Inflammatory macrophage treated with lipopolysaccharide for 4 hours (primary cell): ENCODE measurements at regions not wholly inside any gene's neighbourhood (a gene's known extent, or its start where the extent isn't known, plus 50 kb on each side); places are given as distances from the start of the nearest gene placed in this dataset.
"Not testable (repeated sequence)": the region's sequence is repeated elsewhere in the genome, so short reads cannot be mapped to it uniquely, and the experiment has no call there.

Experiments used
- DNase-seq: peaks from one replicate; pipeline ENCODE4 v3.0.0-alpha.2; 2020

- no peak for DNase-seq
Measured at GRCh38 chr13:50460358-50460757, 383.1 kb downstream of the DLEU7 start.

DNA sequence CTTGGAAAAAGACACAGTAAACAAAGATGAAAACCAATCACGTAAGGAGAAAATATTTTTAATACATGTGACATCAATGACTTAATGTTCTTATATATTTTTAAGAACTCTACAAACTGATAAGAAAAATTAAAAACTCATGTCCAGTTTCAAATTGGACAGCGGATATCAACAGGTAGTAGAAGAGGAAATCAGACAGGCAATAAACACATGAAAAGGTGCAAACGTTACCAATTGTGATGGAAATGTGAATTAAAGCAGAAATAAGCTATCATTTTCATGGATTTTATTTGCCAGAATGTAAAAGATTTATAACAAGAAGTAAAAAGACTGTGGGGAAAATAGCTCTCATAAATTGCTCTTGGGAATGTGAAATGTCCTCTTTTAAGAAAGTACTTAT, 382.3 kb downstream of the DLEU7 start:
- no peak for DNase-seq

DNA sequence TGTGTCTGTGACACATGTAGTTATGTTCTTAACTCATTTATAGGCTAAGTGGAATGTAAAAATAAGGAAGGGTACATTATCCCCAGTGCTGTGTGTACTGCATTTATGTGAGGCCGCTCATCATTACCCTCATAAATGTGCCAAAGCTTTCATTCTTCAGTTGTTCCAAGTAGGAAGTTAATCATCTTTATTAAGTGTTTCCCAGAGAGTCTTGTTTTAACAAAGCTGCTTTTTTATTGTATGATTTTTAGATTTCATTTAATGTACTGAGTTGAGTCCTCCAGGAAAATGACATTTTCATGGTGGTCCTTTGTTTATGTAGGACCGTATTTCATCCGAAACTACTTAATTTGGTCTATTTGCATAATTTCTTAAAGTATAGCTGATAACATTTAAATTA, 379.8 kb downstream of the DLEU7 start:
- DNase-seq, result no peak

DNA sequence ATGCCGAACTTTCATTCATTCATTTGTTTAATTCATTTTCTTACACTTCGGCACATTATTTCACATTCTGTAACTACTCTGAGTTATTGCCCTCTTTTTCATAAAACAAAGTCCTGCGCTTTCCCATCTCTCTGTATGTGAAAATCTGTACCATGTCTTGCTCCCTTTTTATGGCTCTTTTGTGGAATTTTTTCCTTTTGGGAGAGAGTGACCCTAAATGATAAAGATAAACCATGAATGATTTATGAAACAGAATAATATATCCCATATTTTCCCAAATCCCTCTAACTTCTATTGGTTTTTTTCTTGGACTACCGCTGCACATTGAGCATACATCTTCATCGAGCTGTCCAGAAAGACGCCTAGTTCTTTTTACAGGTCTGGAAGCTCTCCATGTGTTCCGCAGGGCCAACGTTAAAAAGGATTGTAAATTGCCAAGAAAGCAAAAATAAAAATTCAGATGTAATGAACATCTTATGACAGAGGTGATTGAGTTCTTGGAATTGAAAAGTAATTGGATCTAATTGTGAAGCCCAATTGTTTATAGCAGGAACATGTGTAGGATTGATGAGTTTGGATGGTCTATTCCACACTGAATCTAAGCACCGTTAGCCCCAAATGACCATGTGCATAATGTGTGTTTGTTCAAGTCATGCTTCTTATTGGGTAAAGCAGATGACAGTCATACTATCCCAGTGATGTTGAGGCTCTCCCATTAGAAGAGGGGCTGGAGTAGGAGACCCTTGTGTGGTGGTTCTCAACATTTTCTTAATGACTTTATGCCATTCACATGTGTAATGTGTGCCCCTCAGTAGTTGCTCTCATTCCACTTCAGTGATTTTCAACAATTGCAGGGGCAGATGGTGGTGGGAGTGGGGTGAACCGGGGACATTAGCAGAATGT, 378.9 kb downstream of the DLEU7 start:
- DNase-seq, result no peak

- DNase-seq, result no peak
Measured at GRCh38 chr13:50466456-50466855, 377.0 kb downstream of the DLEU7 start.

DNA sequence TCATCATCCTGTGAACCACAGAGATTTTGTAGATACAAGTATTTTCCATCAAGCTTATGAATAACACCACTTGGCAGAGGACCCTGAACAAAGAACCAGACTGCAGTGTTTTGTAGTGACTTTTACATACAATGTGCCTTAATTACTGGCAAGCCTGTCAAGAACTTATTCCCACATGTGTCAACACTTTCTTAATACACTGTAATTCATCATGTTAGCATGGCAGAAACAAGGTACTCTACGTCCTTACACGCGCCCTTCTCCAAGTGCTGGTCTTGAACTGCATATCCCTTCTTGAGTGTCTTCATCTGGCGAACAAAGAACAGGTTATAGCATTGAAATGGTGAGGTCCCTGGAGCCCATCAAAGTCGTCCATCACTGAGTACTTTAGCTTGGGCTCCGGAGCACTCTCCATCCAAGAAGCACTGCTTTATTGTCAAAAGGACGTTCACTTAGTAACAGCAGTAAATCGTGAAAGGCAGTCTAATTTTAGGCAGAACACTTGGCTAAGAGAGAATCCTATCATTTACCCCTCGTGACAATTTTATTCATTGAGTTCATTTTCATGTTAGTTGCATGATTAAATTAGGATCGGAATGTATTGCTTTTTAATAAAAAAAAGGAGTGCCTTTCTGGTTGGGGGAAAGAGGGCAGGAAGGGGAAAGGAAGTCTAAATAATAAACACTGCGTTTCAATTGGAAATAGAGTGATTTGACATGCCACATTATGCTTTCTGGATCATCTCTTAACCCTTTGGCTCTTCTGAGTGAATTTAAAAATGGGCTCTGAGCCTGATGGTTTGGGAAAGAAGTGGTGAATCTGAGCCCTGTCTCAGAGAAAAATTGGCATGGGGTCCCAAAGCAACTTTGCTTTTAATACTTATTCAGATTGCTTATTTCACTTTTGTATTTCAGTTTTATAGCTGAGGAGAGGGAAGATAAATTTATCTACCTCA, 376.1 kb downstream of the DLEU7 start:
- DNase-seq, result no peak

- DNase-seq, result no peak
Measured at GRCh38 chr13:50468849-50469669, 374.4 kb downstream of the DLEU7 start.

GRCh38 chr13:50473050-50473449, 370.4 kb downstream of the DLEU7 start:
- not testable (repeated sequence) for DNase-seq

DNA sequence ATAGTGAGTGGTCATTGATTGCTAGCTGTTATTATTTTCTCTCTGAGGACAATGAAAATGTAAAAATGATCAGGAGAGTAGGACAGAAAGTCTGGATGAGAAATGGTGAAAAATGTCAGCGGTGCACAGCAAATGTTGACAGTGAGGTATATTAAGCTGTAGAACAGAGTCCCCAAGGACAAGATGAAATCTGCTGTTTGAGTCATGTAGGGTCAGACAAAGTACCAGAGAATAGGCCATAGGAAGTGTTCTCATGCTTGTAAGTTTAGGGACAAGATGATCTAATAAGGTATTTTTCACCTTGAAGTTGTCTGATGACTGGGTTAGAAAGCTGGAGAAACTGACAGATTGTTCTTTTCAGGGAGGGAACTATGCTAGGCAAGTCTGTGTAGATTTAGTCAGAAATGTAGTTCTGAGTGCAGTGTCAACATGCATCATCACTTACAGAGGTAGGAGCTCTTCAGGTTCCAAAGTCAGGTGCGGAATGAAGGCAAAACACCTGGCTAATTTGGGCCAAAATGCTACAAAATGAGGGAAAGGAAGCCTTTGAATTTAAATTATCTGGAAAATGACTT, 369.3 kb downstream of the DLEU7 start:
- no peak for DNase-seq

DNA sequence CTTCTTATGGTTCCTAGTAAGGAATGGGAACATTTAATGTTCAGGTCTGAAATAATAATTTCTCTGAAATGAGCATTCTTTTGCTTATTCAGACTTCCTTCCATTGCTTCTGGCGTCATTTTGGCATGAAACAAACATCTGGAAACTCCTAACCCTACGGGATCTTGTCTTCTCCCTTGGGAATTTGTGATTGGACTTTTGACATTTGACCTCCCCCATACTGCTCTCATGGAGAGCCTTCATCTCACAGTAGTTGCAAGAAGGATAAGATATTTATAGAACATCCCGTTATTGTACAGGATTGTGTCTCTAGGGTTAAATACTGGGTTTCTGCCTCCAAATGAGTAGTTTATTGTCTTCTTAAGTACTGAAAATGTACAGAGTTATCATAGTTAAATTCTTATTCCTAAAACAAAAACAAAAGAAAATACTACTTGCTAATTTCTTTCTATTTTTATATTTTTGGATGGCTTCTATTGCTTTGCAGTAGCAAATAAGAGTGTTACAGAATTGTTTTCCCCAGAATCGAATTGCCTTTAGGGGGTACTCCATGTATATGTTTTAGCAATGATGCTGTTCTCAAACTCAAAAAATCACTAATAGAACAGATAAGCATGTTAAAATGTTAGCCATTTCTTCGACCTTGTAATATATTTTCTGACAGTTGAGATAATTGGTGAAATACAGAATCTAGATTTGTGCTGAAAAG, 366.8 kb downstream of the DLEU7 start:
- DNase-seq, result no peak

GRCh38 chr13:50481936-50482335, 361.6 kb downstream of the DLEU7 start:
- DNase-seq, result no peak

DNA sequence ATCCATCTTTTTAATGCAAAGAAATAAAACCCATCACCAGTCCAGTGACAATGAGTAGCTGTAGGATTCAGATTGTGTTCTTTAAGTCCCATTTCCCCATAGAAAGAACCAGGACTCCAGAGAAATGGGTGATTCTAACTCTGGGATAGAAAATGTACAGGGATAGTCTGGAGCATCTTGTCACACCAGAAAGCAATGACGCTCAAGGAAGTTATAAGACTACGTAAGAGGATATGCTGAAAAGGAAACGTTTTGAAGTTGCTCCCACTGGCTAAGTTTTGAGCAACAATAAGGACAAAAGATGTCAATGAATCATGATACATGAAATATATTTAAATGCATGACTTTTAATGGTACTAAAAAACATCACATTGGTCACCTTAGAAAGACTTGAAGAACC, 360.1 kb downstream of the DLEU7 start:
- no peak for DNase-seq

- DNase-seq, result no peak
Measured at GRCh38 chr13:50484472-50485113, 358.9 kb downstream of the DLEU7 start.

DNA sequence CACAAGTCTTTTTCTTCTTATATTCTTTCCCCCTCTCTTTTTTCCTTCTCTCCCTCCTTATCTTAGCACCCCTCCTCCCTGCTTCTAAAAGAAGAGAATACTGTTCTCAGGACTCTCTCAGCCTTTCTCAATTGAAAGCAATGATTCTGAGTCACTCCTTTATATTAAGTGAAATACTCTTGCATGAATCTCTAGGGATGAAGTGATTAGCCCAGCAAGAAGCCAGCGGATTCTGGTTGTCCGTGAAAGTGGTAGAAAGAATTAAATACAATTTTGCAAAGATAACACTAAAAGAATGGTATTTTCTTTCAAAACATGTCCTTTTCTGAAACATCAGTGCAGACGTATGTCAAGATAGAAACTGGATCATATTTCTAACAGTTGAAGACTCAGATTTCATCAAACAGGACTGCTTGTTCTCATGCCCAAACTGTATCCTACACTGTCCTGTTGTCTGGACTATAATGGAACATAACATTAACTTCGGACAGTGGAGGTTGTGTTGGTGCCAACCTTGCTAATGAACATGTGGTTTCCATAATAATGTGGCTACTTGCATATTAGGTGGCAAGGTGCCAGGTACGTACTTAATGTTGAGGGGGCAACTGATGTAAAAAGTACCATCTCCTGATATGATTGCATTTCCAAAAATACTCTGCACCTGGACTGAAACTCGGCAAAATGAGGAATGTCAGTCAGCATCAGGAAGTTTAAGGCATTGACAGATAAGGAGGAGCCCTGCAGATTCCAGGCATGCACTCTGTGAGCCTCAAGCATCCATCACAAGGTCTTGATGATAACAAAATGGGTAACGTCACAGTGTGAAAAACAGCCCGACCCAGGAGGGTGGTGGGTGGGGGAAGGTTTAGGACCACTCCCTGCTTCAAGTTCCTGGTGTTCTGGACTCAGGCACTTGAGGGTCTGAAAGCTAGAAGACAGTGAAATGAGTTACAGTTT, 357.2 kb downstream of the DLEU7 start:
- no peak for DNase-seq

DNA sequence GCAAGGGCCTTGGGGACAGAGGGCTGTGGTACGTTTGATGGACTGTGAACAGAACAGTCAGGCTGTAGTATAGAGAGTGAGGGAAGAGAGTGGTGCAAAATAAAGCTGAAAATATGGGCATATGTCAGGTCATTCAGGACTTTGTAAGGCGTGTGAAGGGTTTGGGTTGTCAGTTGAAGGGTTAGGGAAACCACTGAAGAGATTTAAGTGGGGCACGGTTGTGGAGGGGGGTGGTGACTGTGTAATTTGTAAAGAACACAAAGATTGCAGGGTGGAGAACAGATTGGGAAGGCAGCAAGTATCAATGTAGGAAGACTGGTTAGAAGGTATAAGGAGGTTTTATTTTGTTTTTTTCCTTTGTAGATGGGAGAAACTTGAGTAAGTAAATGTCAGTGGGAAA, 349.8 kb downstream of the DLEU7 start:
- DNase-seq, result no peak

GRCh38 chr13:50494138-50494537, 349.4 kb downstream of the DLEU7 start:
- no peak for DNase-seq

GRCh38 chr13:50503212-50503611, 340.3 kb downstream of the DLEU7 start:
- not testable (repeated sequence) for DNase-seq

GRCh38 chr13:50509167-50509566, 334.3 kb downstream of the DLEU7 start:
- DNase-seq, result no peak

DNA sequence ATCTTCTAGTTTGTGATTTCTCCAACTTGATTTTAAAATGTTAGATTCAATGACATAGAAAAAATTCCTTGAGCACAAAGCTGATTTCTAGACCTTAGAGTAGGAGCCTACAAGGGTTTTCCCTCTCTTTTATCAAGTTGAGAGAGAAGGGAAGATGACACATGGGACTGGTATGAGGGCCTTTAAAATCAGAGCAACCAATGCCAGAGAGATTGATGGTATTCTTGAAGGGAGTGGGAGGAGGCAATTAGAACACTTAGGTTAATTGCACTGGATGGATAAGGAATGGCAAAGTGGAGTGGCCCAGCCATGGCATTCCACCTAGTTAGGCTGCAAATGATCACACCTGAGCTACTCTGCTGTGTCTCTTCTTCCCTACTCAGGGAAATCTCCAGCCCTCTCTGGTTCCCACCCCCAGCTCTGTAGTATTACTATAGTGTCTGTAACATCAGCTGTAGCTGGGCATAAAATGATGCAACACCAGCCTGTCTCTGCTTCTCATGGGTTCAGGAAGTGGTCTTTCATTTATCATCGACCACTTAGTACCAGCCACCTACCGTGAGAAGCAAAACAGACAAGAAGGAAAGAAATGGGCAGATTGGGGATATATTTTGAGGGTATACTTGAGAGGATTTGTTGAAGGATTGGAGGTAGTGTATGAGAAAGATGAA, 333.6 kb downstream of the DLEU7 start:
- DNase-seq, result no peak
